Tibial nerve (tissue), 4 donors: ENCODE measurements at regions not wholly inside any gene's neighbourhood (a gene's known extent, or its start where the extent isn't known, plus 50 kb on each side); places are given as distances from the start of the nearest gene placed in this dataset.

Source experiments
- EP300 ChIP-seq, 2 donors: sonication (generic); formaldehyde crosslinking; IDR thresholded peaks; one replicate each; pipeline ENCODE4 v1.6.1; 2017; ENCODE audit warnings: antibody characterized with exemption in 2 of 2, mild to moderate bottlenecking in 1 of 2
- POLR2A ChIP-seq, 2 donors: fragments of 450-650 bp; IDR thresholded peaks; one replicate each; pipeline ENCODE4 v1.6.1; 2017; ENCODE audit warnings: antibody characterized with exemption in 2 of 2, mild to moderate bottlenecking in 2 of 2, moderate library complexity in 2 of 2
- TF ChIP-seq, protein P1 (sequence below), 5 experiments: fragments of 200-600 bp in 3 of 5; fragments of 450-650 bp in 2 of 5; sonication (generic) in 3 of 5; IDR thresholded peaks; one replicate each; pipeline ENCODE4 v1.5.1; 2016 to 2019; ENCODE audit warnings: antibody characterized with exemption in 5 of 5, mild to moderate bottlenecking in 3 of 5, moderate library complexity in 2 of 5

DNA sequence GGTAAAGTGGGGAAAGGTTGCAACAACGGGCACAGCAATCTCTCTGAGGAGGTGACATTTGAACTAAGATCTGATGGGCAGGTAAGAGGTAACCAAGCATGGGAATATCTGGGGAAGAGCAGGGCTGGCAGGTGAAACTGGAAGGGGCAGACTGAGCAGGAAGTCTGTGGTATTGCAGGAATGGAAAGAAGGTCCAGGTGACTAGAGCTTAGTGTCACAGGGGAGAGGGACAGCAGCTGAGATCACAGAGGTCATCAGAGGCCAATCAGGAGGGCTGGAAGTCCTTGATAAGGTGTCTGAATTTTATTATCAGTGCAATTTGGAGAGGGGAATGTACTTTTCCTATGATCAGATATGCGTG is 73.3 kb upstream of the DHX40 start:
- TF ChIP-seq, protein P1, sequence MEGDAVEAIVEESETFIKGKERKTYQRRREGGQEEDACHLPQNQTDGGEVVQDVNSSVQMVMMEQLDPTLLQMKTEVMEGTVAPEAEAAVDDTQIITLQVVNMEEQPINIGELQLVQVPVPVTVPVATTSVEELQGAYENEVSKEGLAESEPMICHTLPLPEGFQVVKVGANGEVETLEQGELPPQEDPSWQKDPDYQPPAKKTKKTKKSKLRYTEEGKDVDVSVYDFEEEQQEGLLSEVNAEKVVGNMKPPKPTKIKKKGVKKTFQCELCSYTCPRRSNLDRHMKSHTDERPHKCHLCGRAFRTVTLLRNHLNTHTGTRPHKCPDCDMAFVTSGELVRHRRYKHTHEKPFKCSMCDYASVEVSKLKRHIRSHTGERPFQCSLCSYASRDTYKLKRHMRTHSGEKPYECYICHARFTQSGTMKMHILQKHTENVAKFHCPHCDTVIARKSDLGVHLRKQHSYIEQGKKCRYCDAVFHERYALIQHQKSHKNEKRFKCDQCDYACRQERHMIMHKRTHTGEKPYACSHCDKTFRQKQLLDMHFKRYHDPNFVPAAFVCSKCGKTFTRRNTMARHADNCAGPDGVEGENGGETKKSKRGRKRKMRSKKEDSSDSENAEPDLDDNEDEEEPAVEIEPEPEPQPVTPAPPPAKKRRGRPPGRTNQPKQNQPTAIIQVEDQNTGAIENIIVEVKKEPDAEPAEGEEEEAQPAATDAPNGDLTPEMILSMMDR (IDR thresholded peaks at IDR 0.05), result no peak
- no peak for TF ChIP-seq POLR2A (IDR thresholded peaks at IDR 0.05)
- no peak for TF ChIP-seq EP300 (IDR thresholded peaks at IDR 0.05)
